HG03095 (cell line): ENCODE measurements at regions not wholly inside any gene's neighbourhood (a gene's known extent, or its start where the extent isn't known, plus 50 kb on each side); places are given as distances from the start of the nearest gene placed in this dataset.
"Not testable (repeated sequence)": the region's sequence is repeated elsewhere in the genome, so short reads cannot be mapped to it uniquely, and the experiment has no call there.

Experiments used
- ATAC-seq: cut with Tn5 transposase; IDR thresholded peaks from one replicate; pipeline ENCODE4 v1.9.1; 2021; ENCODE audit warnings: moderate library complexity; ENCODE audit not compliant: unreplicated experiment

GRCh38 chr2:191476901-191477300 lies 201.0 kb upstream of the NABP1 start:
- ATAC-seq: no peak

DNA sequence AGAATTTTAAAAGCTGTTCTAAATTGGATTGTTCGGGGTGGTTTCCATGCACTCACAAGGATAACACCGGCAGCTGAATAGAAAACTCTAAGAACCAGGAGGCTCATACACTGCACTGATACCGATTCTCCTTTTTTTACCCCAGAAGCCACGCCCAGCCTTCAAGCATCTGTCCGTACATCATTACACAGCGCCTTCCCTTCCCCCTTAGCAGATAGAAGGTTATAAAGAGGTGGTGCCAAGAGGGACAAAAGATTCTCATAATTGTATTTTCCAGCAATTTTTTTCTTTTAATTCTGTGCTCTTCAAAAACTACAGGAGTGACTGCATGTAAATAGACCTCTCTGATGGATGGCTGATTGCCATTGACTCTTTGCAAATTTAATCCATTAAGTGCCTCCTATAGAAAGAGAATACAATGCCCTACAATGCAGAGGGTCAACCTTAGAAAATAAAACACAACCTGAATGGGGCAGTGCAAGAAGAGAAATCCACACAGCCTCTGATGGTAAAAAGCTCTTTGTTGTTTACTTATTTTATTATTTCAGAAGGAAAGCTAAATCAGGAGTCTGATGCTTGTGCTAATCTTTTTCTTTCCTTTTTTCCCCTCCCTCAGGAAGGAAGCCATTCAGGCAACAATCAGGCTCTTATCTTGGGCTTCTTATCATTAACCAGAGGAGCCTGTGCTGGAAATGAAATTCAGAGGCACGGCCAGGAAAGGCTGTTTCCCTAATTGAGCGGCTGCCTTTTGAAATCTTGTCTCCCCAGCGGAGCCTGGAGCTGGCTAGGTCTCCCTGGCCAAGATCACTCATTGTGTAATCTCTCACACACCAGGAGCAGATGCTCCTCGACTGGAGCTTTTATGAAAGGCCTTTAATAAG lies 198.9 kb upstream of the NABP1 start:
- no peak for ATAC-seq

DNA sequence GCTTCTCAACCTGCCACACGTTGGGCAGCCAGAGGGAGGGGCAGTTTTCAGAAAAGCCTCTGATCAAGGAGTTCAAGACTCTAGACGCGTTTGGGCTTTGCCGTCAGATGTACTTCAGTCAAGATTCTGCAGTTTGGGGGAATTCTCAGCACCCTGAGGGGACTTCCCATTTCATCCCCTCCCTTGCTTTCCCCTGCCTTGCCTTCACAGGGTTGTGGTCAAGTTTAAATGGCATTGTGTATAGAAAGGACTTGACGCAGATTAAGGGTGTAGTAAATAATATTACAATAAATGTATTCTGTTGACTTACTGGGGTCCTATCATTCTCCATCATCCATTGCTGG lies 198.3 kb upstream of the NABP1 start:
- ATAC-seq: no peak

DNA sequence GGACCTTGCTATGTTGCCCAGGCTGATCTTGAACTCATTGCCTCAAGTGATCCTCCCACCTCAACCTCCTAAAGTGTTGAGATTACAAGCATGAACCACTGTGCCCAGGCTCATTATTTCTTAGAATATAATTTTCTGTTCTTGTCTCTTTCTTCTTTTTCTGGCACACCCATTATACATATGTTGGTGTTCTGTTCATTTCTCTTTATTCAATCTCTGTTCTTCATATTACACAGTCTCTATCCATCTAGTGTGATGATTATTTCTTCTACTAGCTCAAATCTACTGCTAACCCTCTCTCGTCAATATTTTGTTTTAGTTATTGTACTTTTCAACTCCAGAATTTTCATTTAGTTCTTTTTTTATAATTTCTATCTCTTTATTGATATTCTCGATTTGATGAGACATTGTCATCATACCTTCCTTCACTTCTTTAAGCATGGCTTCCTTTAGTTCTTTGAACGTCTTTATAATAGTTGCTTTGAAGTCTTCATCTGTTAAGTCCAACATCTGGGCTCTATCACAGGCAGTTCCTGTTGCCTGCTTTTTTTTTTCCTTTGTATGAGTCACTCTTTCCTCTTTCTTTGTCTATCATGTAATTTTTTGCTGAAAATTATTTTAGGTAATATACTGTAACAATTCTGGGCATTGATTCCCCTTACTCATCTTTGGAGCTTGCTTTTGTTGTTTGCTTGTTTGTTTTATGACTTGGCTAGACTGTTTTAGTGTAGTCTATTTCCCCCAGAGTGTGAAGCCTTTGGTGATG lies 196.4 kb upstream of the NABP1 start:
- ATAC-seq: no peak

GRCh38 chr2:191483117-191483516 lies 194.8 kb upstream of the NABP1 start:
- no peak for ATAC-seq

DNA sequence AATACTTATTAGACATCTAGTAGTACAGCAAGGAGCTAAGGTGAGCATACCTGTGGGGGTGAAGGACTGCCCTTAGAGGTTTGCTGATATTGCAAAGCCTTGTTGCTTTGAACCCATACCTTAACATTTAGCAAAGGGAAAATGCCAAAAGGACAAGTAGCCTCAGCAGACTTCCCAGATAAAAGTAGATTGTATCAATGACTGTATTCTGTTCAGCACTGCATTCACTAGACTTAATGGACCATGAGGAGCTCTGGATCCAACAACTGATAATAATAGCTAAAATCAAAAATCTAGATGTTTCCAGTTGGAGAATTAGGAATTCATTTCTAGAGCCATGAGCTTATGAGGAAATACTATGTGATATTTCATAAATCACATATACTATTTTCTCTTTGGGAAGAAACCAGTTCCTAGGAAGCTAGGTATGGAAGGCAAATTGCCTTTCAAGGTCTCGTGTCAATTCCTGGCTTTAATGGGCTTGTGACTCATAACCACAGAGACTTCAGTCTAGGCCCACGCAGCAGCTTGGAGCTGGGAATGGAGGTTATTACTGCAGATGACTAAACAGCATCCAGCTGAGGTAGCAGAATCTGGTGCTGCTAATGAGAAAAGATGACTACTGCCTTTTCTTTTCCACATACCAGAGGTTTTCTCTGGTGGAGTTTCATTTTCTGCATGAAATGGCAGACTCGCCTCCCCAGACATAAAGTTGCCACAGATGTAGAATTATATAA lies 191.2 kb upstream of the NABP1 start:
- ATAC-seq: no peak

GRCh38 chr2:191488135-191488534 lies 189.8 kb upstream of the NABP1 start:
- ATAC-seq: no peak

- no peak for ATAC-seq
Measured at GRCh38 chr2:191489177-191489576, 188.8 kb upstream of the NABP1 start.

GRCh38 chr2:191496838-191497237 lies 181.1 kb upstream of the NABP1 start:
- no peak for ATAC-seq

GRCh38 chr2:191497822-191498221 lies 180.1 kb upstream of the NABP1 start:
- ATAC-seq: no peak

- ATAC-seq: no peak
Measured at GRCh38 chr2:191499050-191499449, 178.9 kb upstream of the NABP1 start.

DNA sequence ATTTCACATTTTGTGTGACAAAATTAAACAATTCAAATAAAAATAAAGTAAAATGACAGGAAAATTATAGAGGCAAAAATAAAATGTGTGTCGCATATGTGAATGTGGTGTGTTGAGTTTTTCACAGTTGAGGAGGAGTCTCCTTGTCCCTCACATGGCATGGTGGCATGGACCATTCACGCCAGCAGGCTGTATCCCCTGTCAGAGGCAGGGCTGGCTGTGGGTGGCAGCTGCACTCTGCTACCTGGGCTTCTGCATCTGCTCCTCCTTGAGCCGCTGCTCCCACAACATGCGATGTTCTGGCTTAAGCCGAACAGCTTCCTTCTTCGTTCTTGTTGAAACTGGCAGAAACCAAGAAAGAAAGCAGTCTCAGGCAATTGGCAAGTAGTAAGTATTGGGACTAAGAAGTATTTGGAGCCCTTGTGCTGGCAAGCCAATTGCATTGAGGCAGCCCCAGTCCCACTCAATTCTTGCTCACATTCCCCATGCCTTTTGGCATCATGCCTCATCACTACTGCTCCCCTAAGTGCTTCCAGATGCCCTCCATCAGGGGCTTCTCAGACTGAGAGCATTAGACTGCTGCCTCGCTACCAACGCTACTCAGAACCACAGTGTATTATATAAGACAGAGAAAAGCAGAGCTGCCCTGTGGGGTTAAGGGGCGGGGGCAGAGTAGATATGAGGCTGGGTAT lies 177.9 kb upstream of the NABP1 start:
- no peak for ATAC-seq

- ATAC-seq: no peak
Measured at GRCh38 chr2:191500566-191500883, 177.4 kb upstream of the NABP1 start.

GRCh38 chr2:191500884-191501560 lies 176.9 kb upstream of the NABP1 start:
- ATAC-seq: no peak

DNA sequence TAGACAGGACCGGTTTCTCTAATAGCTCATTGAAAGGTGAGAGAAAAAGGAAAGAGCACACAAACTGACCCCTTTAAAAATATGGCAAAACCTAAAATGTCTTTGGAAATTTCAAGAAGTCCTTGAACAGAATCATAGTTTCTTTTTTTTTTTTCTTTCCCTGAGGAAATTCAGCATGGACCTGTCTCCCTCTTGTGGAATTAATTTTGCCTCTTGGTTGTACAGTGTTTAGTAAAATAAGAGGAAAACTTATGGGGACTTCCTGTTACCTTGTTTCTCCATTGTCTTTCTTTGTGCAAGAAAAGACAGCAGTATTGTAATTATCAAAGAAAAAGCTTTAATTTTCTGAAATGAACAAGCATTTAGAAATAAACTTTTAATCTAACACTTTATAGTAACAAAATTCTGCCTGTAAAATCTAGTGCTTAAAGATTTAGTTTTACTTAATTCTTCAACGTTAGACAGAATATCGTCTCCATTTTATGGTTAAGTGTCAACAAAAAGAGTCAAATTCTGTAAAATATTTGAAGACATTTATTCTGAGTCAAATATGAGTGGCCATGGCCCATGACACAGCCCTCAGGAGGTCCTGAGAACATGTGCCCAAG lies 176.3 kb upstream of the NABP1 start:
- ATAC-seq: no peak

GRCh38 chr2:191506515-191506914 lies 171.4 kb upstream of the NABP1 start:
- ATAC-seq: no peak

DNA sequence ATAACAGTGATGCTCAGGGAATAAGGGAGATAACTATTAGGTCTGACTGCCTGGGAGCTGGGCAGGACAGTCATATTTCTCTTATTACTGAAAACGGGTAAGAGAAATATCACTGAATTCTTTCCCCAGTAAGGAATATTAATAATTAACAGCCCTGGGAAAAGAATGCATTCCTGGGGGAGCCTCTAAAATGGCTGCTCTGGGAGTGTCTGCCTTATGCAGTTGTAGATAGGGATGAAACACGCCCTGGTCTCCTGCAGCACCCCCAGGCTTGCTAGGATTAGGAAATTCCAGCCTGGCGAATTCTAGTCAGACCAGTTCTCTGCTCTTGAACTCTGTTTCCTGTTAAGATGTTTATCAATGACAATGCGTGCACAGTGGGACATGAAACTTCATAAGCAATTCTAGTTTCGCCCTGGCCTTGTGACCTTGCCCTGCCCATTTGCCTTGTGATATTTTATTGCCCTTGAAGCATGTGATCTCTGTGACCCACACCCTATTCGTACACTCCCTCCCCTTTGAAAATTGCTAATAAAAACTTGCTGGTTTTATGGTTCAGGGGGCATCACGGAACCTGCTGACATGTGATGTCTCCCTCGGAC lies 170.6 kb upstream of the NABP1 start:
- not testable (repeated sequence) for ATAC-seq

DNA sequence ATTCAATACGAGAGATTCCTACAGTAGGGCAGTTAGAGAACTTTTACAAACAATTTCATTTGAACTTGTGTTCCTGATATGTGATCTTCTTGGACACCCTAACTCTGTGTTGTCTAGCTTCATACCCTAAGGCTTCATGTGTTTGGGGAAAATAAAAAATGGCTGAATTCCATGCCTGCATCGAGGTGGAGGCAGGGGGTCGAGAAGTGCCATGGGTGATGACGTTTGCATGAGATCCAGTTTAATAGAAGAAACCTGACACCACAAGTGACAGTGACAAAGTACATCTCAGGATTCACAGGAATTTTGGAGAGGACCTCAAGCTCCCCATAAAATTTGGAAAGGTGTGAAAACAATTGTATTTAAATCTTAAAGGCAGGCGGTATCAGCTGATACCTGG lies 169.2 kb upstream of the NABP1 start:
- ATAC-seq: no peak

DNA sequence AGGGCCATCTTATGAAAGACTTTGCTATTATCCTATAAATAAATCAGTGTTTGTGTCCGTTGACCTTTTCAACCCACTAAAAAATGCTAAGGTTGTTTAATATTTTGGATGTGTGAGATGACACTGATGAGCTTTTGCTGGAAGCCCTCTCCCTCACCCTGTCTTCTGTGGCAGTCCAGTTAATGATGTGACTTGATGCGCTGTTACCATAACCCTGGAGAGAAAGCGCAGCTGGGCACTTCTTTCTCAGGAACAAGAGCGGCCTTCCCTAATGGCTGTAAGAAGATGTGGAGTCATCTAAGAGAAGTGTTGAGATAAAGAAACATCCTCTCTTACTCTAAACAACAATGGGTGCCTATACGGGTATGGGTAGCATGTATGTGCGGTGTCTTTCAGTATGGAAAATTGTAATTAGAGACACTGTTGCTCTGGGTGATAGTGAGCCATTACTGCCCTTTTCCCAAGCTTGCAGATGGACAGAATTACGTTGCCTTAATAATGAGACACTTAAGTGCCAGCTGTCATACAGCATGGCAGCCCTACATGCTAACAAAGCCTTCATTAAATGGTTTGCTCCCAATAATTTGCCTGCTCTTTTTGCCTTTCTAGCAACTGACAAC lies 165.6 kb upstream of the NABP1 start:
- ATAC-seq: no peak
